HG02973 (cell line): ENCODE measurements at regions not wholly inside any gene's neighbourhood (a gene's known extent, or its start where the extent isn't known, plus 50 kb on each side); places are given as distances from the start of the nearest gene placed in this dataset.
"Not testable (repeated sequence)": the region's sequence is repeated elsewhere in the genome, so short reads cannot be mapped to it uniquely, and the experiment has no call there.

Experiments
- ATAC-seq: cut with Tn5 transposase; IDR thresholded peaks from one replicate; pipeline ENCODE4 v1.9.1; 2021; ENCODE audit warnings: moderate library complexity; ENCODE audit not compliant: unreplicated experiment

- no peak for ATAC-seq
Observed at GRCh38 chr4:134911941-134912340, 710.4 kb upstream of the PABPC4L start.

- ATAC-seq: no peak
Observed at GRCh38 chr4:134906404-134907023, 704.9 kb upstream of the PABPC4L start.

- ATAC-seq: no peak
Observed at GRCh38 chr4:134905061-134905460, 703.5 kb upstream of the PABPC4L start.

GRCh38 chr4:134888156-134888555 is 686.6 kb upstream of the PABPC4L start:
- ATAC-seq: no peak

- ATAC-seq: no peak
Observed at GRCh38 chr4:134885436-134885835, 683.8 kb upstream of the PABPC4L start.

GRCh38 chr4:134883831-134884449 is 682.4 kb upstream of the PABPC4L start:
- no peak for ATAC-seq

GRCh38 chr4:134879019-134879418 is 677.4 kb upstream of the PABPC4L start:
- no peak for ATAC-seq

- no peak for ATAC-seq
Observed at GRCh38 chr4:134867027-134867426, 665.4 kb upstream of the PABPC4L start.

- ATAC-seq: no peak
Observed at GRCh38 chr4:134865675-134866074, 664.1 kb upstream of the PABPC4L start.

- no peak for ATAC-seq
Observed at GRCh38 chr4:134862116-134862515, 660.5 kb upstream of the PABPC4L start.

GRCh38 chr4:134848681-134849080 is 647.1 kb upstream of the PABPC4L start:
- no peak for ATAC-seq

- not testable (repeated sequence) for ATAC-seq
Observed at GRCh38 chr4:134830741-134831140, 629.2 kb upstream of the PABPC4L start.

- ATAC-seq: no peak
Observed at GRCh38 chr4:134812611-134813010, 611.0 kb upstream of the PABPC4L start.

- ATAC-seq: no peak
Observed at GRCh38 chr4:134807231-134807745, 605.7 kb upstream of the PABPC4L start.

- no peak for ATAC-seq
Observed at GRCh38 chr4:134798573-134798972, 597.0 kb upstream of the PABPC4L start.

- no peak for ATAC-seq
Observed at GRCh38 chr4:134787315-134787714, 585.7 kb upstream of the PABPC4L start.

GRCh38 chr4:134780244-134780643 is 578.7 kb upstream of the PABPC4L start:
- ATAC-seq: no peak

GRCh38 chr4:134777606-134778005 is 576.0 kb upstream of the PABPC4L start:
- no peak for ATAC-seq

- no peak for ATAC-seq
Observed at GRCh38 chr4:134773497-134774000, 572.0 kb upstream of the PABPC4L start.

- no peak for ATAC-seq
Observed at GRCh38 chr4:134762053-134762452, 560.5 kb upstream of the PABPC4L start.

- no peak for ATAC-seq
Observed at GRCh38 chr4:134756421-134756820, 554.8 kb upstream of the PABPC4L start.

GRCh38 chr4:134754301-134755019 is 552.9 kb upstream of the PABPC4L start:
- ATAC-seq: no peak
